GM12892 (cell line): ENCODE measurements at regions not wholly inside any gene's neighbourhood (a gene's known extent, or its start where the extent isn't known, plus 50 kb on each side); places are given as distances from the start of the nearest gene placed in this dataset.
"Not testable (repeated sequence)": the region's sequence is repeated elsewhere in the genome, so short reads cannot be mapped to it uniquely, and the experiment has no call there.

ENCODE experiments used
- POLR2A ChIP-seq: IDR thresholded peaks from 2 replicates; pipeline ENCODE4 v1.6.1; 2011; ENCODE audit warnings: low read depth, low read length, control low read depth
- POLR2AphosphoS5 ChIP-seq: IDR thresholded peaks from 2 replicates; pipeline ENCODE4 v1.6.1; 2011; ENCODE audit warnings: low read depth, low read length, control low read depth

DNA sequence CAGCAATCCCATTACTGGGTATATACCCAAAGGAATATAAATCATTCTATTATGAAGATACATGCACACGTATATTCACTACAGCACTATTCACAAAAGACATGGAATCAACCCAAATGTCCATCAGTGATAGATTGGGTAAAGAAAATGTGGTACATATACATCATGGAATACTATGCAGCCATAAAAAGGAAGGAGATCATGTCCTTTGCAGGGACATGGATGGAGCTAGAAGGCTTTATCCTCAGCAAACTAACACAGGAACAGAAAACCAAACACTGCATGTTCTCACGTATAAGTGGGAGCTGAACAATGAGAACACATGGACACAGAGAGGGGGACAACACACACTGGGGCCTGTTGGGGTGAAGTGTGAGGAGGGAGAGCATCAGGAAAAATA, 139.9 kb upstream of the EXOC2 start:
- TF ChIP-seq POLR2A, POLR2AphosphoS5: not testable (repeated sequence)
